Activated CD4-positive, alpha-beta memory T cell treated with anti-CD3 and anti-CD28 coated beads, Interleukin-2, amount 10 ng/mL, durations not matched to agents 7 days and 5 days (primary cell): ENCODE measurements at regions not wholly inside any gene's neighbourhood (a gene's known extent, or its start where the extent isn't known, plus 50 kb on each side); places are given as distances from the start of the nearest gene placed in this dataset.
"Not testable (repeated sequence)": the region's sequence is repeated elsewhere in the genome, so short reads cannot be mapped to it uniquely, and the experiment has no call there.

Experiments used
- CTCF ChIA-PET: fragments of 350-600 bp; sonication (Branson Sonifier 250); formaldehyde crosslinking; loops from one replicate; lab custom pipeline; 2021; ENCODE audit warnings: antibody characterized with exemption, inconsistent platforms; lab: Charles Lee
- POLR2A ChIA-PET: fragments of 350-600 bp; sonication (Branson Sonifier 250); formaldehyde crosslinking; loops from one replicate; lab custom pipeline; 2021; ENCODE audit warnings: antibody characterized with exemption; lab: Charles Lee
- DNase-seq: peaks from one replicate; pipeline ENCODE4 v3.0.0-alpha.2; 2020
- H3K27ac Mint-ChIP-seq: one replicate; pipeline ENCODE4 v1.8.0; 2021; ENCODE audit warnings: mild to moderate bottlenecking, mixed read lengths
- H3K27me3 Mint-ChIP-seq: one replicate; pipeline ENCODE4 v1.8.0; 2021; ENCODE audit warnings: mixed read lengths
- H3K36me3 Mint-ChIP-seq: one replicate; pipeline ENCODE4 v1.8.0; 2021; ENCODE audit warnings: low read depth, mixed read lengths
- H3K4me1 Mint-ChIP-seq: one replicate; pipeline ENCODE4 v1.8.0; 2021; ENCODE audit warnings: mixed read lengths
- H3K4me3 Mint-ChIP-seq: one replicate; pipeline ENCODE4 v1.8.0; 2021; ENCODE audit warnings: mild to moderate bottlenecking, mixed read lengths
- H3K9me3 Mint-ChIP-seq: one replicate; pipeline ENCODE4 v1.8.0; 2021; ENCODE audit warnings: mixed read lengths

- H3K4me3 Mint-ChIP-seq, H3K27ac Mint-ChIP-seq, CTCF ChIA-PET, H3K4me1 Mint-ChIP-seq, H3K27me3 Mint-ChIP-seq, POLR2A ChIA-PET, DNase-seq, H3K36me3 Mint-ChIP-seq, H3K9me3 Mint-ChIP-seq: not testable (repeated sequence)
Observed at GRCh38 chr7:51388241-51388640, 71.6 kb upstream of the COBL start.

- H3K4me1 Mint-ChIP-seq, POLR2A ChIA-PET, H3K4me3 Mint-ChIP-seq, DNase-seq, H3K27me3 Mint-ChIP-seq, CTCF ChIA-PET, H3K27ac Mint-ChIP-seq, H3K36me3 Mint-ChIP-seq, H3K9me3 Mint-ChIP-seq: not testable (repeated sequence)
Observed at GRCh38 chr7:51386806-51387568, 70.4 kb upstream of the COBL start.

GRCh38 chr7:51386184-51386583 is 69.6 kb upstream of the COBL start:
- H3K4me1 Mint-ChIP-seq, H3K9me3 Mint-ChIP-seq, POLR2A ChIA-PET, H3K4me3 Mint-ChIP-seq, H3K27me3 Mint-ChIP-seq, DNase-seq, H3K36me3 Mint-ChIP-seq, CTCF ChIA-PET, H3K27ac Mint-ChIP-seq: not testable (repeated sequence)

- DNase-seq, CTCF ChIA-PET, H3K4me1 Mint-ChIP-seq, H3K9me3 Mint-ChIP-seq, H3K27me3 Mint-ChIP-seq, H3K27ac Mint-ChIP-seq, H3K4me3 Mint-ChIP-seq, H3K36me3 Mint-ChIP-seq, POLR2A ChIA-PET: not testable (repeated sequence)
Observed at GRCh38 chr7:51382243-51382642, 65.6 kb upstream of the COBL start.

GRCh38 chr7:51376420-51377092 is 59.9 kb upstream of the COBL start:
- Mint-ChIP-seq H3K4me1 (no peaks in the 10 kb centered on the region), H3K9me3 (no peaks in the 10 kb centered on the region), H3K36me3 (no peaks in the 10 kb centered on the region), H3K27ac (no peak overlapping the region), H3K27me3 (no peaks in the 10 kb centered on the region), H3K4me3 (no peak overlapping the region)
- no peak for DNase-seq
- CTCF ChIA-PET, result interaction anchor here (2.6 kb wide), 1 partner anchor 9 kb away, joined by 18 read pairs; no protein-coding TSS in a partner anchor
- POLR2A ChIA-PET, result no interaction called here

GRCh38 chr7:51374936-51375335 is 58.3 kb upstream of the COBL start:
- Mint-ChIP-seq H3K36me3 (no peaks in the 10 kb centered on the region), H3K9me3 (no peaks in the 10 kb centered on the region), H3K4me3 (no peak overlapping the region), H3K27ac (no peak overlapping the region), H3K4me1 (no peaks in the 10 kb centered on the region), H3K27me3 (no peaks in the 10 kb centered on the region)
- CTCF ChIA-PET, result interaction anchor here (2.6 kb wide), 2 partner anchors 8 to 212 kb away, joined by 8 to 18 read pairs; no protein-coding TSS in a partner anchor
- DNase-seq, result no peak
- POLR2A ChIA-PET, result no interaction called here

GRCh38 chr7:51373607-51374006 is 57.0 kb upstream of the COBL start:
- POLR2A ChIA-PET, H3K4me1 Mint-ChIP-seq, DNase-seq, H3K27me3 Mint-ChIP-seq, H3K4me3 Mint-ChIP-seq, H3K27ac Mint-ChIP-seq, H3K9me3 Mint-ChIP-seq, H3K36me3 Mint-ChIP-seq: not testable (repeated sequence)
- CTCF ChIA-PET, result interaction anchor here (2.6 kb wide), 1 partner anchor 211 kb away, joined by 8 read pairs; no protein-coding TSS in a partner anchor

GRCh38 chr7:51369746-51370145 is 53.1 kb upstream of the COBL start:
- H3K9me3 Mint-ChIP-seq, result no peaks in the 10 kb centered on the region
- CTCF ChIA-PET, result interaction anchor here (1.4 to 5.7 kb wide), 2 partner anchors 207 to 209 kb away, joined by 3 to 46 read pairs; no protein-coding TSS in a partner anchor
- no peak for DNase-seq
- no peaks in the 10 kb centered on the region for H3K27me3 Mint-ChIP-seq
- H3K4me1 Mint-ChIP-seq, result no peaks in the 10 kb centered on the region
- POLR2A ChIA-PET, result no interaction called here
- no peak overlapping the region for H3K27ac Mint-ChIP-seq
- no peaks in the 10 kb centered on the region for H3K36me3 Mint-ChIP-seq
- H3K4me3 Mint-ChIP-seq, result no peak overlapping the region

- H3K27me3 Mint-ChIP-seq, H3K4me1 Mint-ChIP-seq, H3K36me3 Mint-ChIP-seq, H3K27ac Mint-ChIP-seq, DNase-seq, POLR2A ChIA-PET, H3K9me3 Mint-ChIP-seq, H3K4me3 Mint-ChIP-seq: not testable (repeated sequence)
- CTCF ChIA-PET, result interaction anchor here (0.7 to 5.7 kb wide), 2 partner anchors 53 to 206 kb away, joined by 3 to 46 read pairs; no protein-coding TSS in a partner anchor
Observed at GRCh38 chr7:51369228-51369627, 52.6 kb upstream of the COBL start.

GRCh38 chr7:51368334-51368733 is 51.7 kb upstream of the COBL start:
- DNase-seq, result no peak
- no peaks in the 10 kb centered on the region for H3K27me3 Mint-ChIP-seq
- H3K27ac Mint-ChIP-seq, result no peak overlapping the region
- H3K36me3 Mint-ChIP-seq, result no peaks in the 10 kb centered on the region
- POLR2A ChIA-PET, result no interaction called here
- CTCF ChIA-PET, result interaction anchor here (0.7 to 5.7 kb wide), 4 partner anchors 8 to 208 kb away, joined by 3 to 46 read pairs (median 15); no protein-coding TSS in a partner anchor
- H3K9me3 Mint-ChIP-seq, result no peaks in the 10 kb centered on the region
- H3K4me3 Mint-ChIP-seq, result no peak overlapping the region
- no peaks in the 10 kb centered on the region for H3K4me1 Mint-ChIP-seq

- POLR2A ChIA-PET, result no interaction called here
Observed at GRCh38 chr7:51367614-51367968, 51.0 kb upstream of the COBL start.

GRCh38 chr7:51366930-51367613 is 50.5 kb upstream of the COBL start:
- no peak overlapping the region for H3K27ac Mint-ChIP-seq
- ChIA-PET POLR2A (no interaction called here), CTCF (interaction anchor here (0.9 to 5.7 kb wide), 4 partner anchors 9 to 1274 kb away, joined by 3 to 46 read pairs (median 15); no protein-coding TSS in a partner anchor)
- no peaks in the 10 kb centered on the region for H3K4me1 Mint-ChIP-seq
- peaks cover 7% of the 10 kb centered on the region for H3K9me3 Mint-ChIP-seq
- DNase-seq, result no peak
- H3K4me3 Mint-ChIP-seq, result no peak overlapping the region
- no peaks in the 10 kb centered on the region for H3K36me3 Mint-ChIP-seq
- no peaks in the 10 kb centered on the region for H3K27me3 Mint-ChIP-seq

More at GRCh38 chr7:51367614-51367968, 51.0 kb upstream of the COBL start:
- Mint-ChIP-seq H3K27me3 (no peaks in the 10 kb centered on the region), H3K36me3 (no peaks in the 10 kb centered on the region), H3K4me1 (no peaks in the 10 kb centered on the region), H3K27ac (no peak overlapping the region), H3K9me3 (peaks cover 2% of the 10 kb centered on the region), H3K4me3 (no peak overlapping the region)
- CTCF ChIA-PET, result interaction anchor here (0.9 to 5.7 kb wide), 4 partner anchors 9 to 1275 kb away, joined by 3 to 46 read pairs (median 15); no protein-coding TSS in a partner anchor
- DNase-seq, result no peak
